Small intestine (tissue), 7 donors: ENCODE measurements at regions not wholly inside any gene's neighbourhood (a gene's known extent, or its start where the extent isn't known, plus 50 kb on each side); places are given as distances from the start of the nearest gene placed in this dataset.
"Not testable (repeated sequence)": the region's sequence is repeated elsewhere in the genome, so short reads cannot be mapped to it uniquely, and the experiment has no call there.

Experiments
- DNase-seq, 2 donors: peaks; one replicate each; pipeline versions ENCODE4 v3.0.0 to v3.0.0-alpha.2; 2013
- FAIRE-seq: peaks from 2 replicates; lab custom pipeline; 2012; peaks lifted over from hg19 to GRCh38; lab: Jason Lieb, UNC
- H3K27ac ChIP-seq, 3 donors: one replicate each; pipeline ENCODE4 v1.5.1; 2013; ENCODE audit warnings: low read length in 2 of 3, mild to moderate bottlenecking in 2 of 3, control low read depth in 1 of 3, inconsistent platforms in 1 of 3, low read depth in 1 of 3, moderate library complexity in 1 of 3
- H3K27me3 ChIP-seq, 3 donors: one replicate each; pipeline ENCODE4 v1.6.1; 2013; ENCODE audit warnings: low read length in 3 of 3, inconsistent platforms in 1 of 3; ENCODE audit not compliant: control insufficient read depth in 3 of 3, insufficient read depth in 3 of 3
- H3K36me3 ChIP-seq, 3 donors: one replicate each; pipeline ENCODE4 v1.6.1; 2013; ENCODE audit warnings: low read length in 3 of 3, inconsistent platforms in 1 of 3, low read depth in 1 of 3, mild to moderate bottlenecking in 1 of 3, moderate library complexity in 1 of 3; ENCODE audit not compliant: control insufficient read depth in 3 of 3, insufficient read depth in 2 of 3
- H3K4me1 ChIP-seq, 3 donors: one replicate each; pipeline ENCODE4 v1.6.1; 2013; ENCODE audit warnings: low read length in 2 of 3, inconsistent platforms in 1 of 3, low read depth in 1 of 3, mild to moderate bottlenecking in 1 of 3, moderate library complexity in 1 of 3; ENCODE audit not compliant: control insufficient read depth in 3 of 3, insufficient read depth in 2 of 3
- H3K4me3 ChIP-seq, 3 donors: one replicate each; pipeline ENCODE4 v1.5.1; 2013; ENCODE audit warnings: low read length in 3 of 3, control low read depth in 1 of 3, inconsistent platforms in 1 of 3, low read depth in 1 of 3, mild to moderate bottlenecking in 1 of 3, moderate library complexity in 1 of 3
- H3K9me3 ChIP-seq, 2 donors: one replicate each; pipeline ENCODE4 v1.6.1; 2013; ENCODE audit warnings: low read depth in 1 of 2, low read length in 1 of 2; ENCODE audit not compliant: control insufficient read depth in 2 of 2, insufficient read depth in 1 of 2
- WGBS, 3 donors: extraction: QIAGEN DNeasy Blood & Tissue Kit; methylation state at CpG; one replicate each; pipeline ENCODE4 v1.1.7; 2013; 5-methylcytosine and 5-hydroxymethylcytosine counted together
- donor health status: healthy with polysubstance abuse.
- donor health status: control.
- donor health status: control.
- donor health status: Bipolar disorder and iron deficiency.
- donor health status: healthy.

DNA sequence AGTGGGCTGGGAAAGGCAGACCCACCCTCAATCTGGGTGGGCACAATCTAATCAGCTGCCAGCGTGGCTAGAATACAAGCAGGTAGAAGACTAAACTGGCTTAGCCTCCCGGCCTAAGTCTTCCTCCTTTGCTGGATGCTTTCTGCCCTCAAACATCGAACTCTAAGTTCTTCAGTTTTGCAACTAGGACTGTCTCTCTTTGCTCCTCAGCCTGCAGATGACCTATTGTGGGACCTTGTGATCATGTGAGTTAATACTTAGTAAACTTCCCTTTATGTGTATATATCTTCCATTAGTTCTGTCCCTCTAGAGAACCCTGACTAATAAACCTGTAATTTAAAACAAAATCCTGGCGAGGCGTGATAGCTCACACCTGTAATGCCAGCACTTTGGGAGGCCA, 51.8 kb upstream of the SLC39A8 start:
- H3K9me3 ChIP-seq, H3K27ac ChIP-seq, FAIRE-seq, H3K36me3 ChIP-seq, DNase-seq, H3K4me3 ChIP-seq, H3K4me1 ChIP-seq, H3K27me3 ChIP-seq: not testable (repeated sequence)
- WGBS, 3 donors: 84 to 91% (median 88%) methylated on average over 5 of the region's 5 CpGs

DNA sequence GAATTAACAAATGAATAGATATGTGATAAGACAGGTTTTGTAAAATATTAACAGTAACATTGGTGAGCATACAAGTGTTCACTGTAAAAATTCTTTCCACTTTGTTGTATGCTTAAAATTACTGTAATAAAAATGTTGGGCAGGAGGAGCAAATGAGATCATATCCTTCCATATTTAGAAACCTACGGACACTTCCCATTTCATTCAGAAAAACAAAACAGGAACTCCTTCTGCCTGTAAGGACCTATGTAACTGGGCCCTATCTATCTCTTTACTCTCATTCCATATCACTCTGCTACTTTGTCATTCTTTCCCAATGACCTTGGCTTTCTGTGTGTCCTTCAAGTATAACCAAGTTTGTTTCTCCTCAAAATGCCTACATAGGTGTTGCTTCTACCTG, 53.7 kb upstream of the SLC39A8 start:
- H3K4me1 ChIP-seq: no peaks in the 10 kb centered on the region
- no peak overlapping the region for H3K4me3 ChIP-seq
- WGBS, 3 donors: 38 to 78% (median 64%) methylated on average over 1 of the region's 1 CpG
- H3K36me3 ChIP-seq: no peaks in the 10 kb centered on the region
- no peaks in the 10 kb centered on the region for H3K27me3 ChIP-seq
- peaks cover 0 to 3% of the 10 kb centered on the region in 2 donors for H3K9me3 ChIP-seq
- DNase-seq (no peak), FAIRE-seq (no peak)
- H3K27ac ChIP-seq: no peak overlapping the region

DNA sequence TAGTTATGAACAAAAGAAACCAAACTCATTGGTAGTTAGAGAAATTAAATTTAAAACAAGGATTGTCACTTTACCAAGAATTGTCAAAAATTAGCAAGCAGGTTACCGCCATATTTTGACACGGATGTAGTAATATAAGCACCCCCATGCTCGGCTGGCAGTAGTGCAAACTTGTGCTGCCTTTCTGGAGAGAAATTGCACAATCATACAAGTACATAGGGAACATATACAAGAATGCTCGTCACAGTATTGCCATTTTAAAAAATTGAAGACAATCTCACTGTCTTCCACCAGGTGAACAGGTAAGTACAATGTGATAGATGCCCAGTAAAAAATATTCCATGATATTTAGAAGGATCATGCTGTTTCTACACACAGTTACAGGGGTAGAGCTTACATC, 55.6 kb upstream of the SLC39A8 start:
- no peaks in the 10 kb centered on the region for H3K27me3 ChIP-seq
- H3K4me3 ChIP-seq: no peak overlapping the region
- no peak for DNase-seq
- H3K4me1 ChIP-seq: no peaks in the 10 kb centered on the region
- H3K27ac ChIP-seq: no peak overlapping the region
- FAIRE-seq: no peak
- H3K9me3 ChIP-seq: no peaks in the 10 kb centered on the region
- WGBS, 3 donors: 84 to 89% (median 85%) methylated on average over 4 of the region's 4 CpGs
- H3K36me3 ChIP-seq: no peaks in the 10 kb centered on the region

- H3K27me3 ChIP-seq: no peaks in the 10 kb centered on the region
- WGBS, 3 donors: 85 to 91% (median 90%) methylated on average over 2 of the region's 2 CpGs
- FAIRE-seq (no peak), DNase-seq (no peak)
- no peak overlapping the region for H3K4me3 ChIP-seq
- H3K4me1 ChIP-seq: no peaks in the 10 kb centered on the region
- H3K27ac ChIP-seq: no peak overlapping the region
- no peaks in the 10 kb centered on the region for H3K9me3 ChIP-seq
- H3K36me3 ChIP-seq: no peaks in the 10 kb centered on the region
Observed at GRCh38 chr4:102402223-102402622, 56.9 kb upstream of the SLC39A8 start.

DNA sequence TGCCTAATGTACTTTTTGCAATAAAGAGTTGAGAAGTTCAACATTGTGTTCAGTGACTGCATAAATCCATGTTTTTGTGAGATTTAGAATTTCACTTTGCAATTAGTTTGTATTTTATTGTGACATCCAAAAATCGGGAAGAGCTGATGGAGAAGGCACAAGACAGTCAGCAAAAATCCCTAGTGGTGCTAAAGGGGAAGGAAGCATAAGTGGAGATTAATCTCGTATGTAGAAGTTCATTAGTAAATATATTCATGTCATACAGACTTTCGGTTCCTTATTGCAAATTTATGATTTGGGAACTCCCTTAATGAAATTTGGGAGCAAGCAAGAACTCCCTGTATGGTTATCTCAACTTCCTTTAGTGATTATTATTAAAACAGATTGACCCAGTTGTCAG, 57.8 kb upstream of the SLC39A8 start:
- DNase-seq: no peak
- no peak for FAIRE-seq
- no peaks in the 10 kb centered on the region for H3K27me3 ChIP-seq
- H3K36me3 ChIP-seq: no peaks in the 10 kb centered on the region
- no peaks in the 10 kb centered on the region for H3K4me1 ChIP-seq
- no peak overlapping the region for H3K27ac ChIP-seq
- H3K9me3 ChIP-seq: no peaks in the 10 kb centered on the region
- no peak overlapping the region for H3K4me3 ChIP-seq
- 61 to 77% (median 70%) methylated on average over 3 of the region's 3 CpGs for WGBS, 3 donors

DNA sequence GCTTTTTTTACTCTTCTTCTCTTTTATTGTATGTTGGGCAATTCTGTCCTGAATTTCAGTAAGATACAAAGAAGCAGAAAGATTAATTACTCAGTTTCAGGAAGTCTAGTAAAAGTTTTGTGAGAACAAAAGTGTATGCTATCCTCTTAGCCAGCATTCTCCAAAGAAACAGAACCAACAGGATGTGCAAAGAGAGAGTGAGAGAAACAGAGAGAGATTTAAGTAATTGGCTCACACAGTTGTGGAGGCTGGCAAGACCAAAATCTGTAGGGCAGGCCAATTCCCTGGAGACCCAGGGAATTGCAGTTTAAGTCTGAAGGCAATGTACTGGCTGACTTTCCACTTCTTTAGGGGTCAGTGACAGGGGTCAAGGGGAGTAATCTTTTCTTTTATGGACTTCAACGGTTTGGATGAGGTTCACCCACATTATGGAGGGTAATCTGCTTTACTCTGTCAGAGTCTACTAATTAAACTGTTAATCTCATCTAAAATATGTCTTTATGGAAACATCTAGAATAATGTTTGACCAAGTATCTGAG, 59.2 kb upstream of the SLC39A8 start:
- Histone ChIP-seq H3K4me3 (no peak overlapping the region), H3K27ac (no peak overlapping the region), H3K4me1 (no peaks in the 10 kb centered on the region), H3K27me3 (no peaks in the 10 kb centered on the region), H3K9me3 (no peaks in the 10 kb centered on the region), H3K36me3 (no peaks in the 10 kb centered on the region)
- FAIRE-seq (no peak), DNase-seq (no peak)
- WGBS, 3 donors: 9 to 29% (median 13%) methylated on average over 1 of the region's 1 CpG

- 81 to 83% (median 83%) methylated on average over 3 of the region's 3 CpGs for WGBS, 3 donors
- Histone ChIP-seq H3K9me3 (no peaks in the 10 kb centered on the region), H3K4me1 (no peaks in the 10 kb centered on the region), H3K36me3 (no peaks in the 10 kb centered on the region), H3K27me3 (no peaks in the 10 kb centered on the region), H3K27ac (no peak overlapping the region), H3K4me3 (no peak overlapping the region)
- no peak for FAIRE-seq
- DNase-seq: no peak
Observed at GRCh38 chr4:102405821-102406401, 60.6 kb upstream of the SLC39A8 start.

DNA sequence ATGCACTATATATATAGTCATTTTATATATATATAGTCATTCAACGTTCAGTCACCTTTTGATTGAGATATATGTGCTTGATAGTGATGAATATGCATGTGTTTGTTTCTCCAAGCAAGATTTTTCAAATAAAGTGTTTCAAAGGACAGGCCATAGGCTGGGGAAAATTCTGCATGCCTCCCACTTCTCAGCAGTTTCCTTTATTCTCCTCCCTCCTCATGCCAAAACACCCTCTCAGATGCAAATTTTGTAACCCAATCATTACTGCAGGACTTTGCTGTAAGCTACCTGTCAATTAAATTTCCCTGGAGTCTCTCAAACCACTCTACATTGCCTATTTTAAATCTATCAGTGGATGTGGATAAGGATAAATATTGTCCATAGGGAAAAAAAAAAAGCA, 65.6 kb upstream of the SLC39A8 start:
- FAIRE-seq: not testable (repeated sequence)
- 79 to 92% (median 81%) methylated on average over 1 of the region's 1 CpG for WGBS, 3 donors

DNA sequence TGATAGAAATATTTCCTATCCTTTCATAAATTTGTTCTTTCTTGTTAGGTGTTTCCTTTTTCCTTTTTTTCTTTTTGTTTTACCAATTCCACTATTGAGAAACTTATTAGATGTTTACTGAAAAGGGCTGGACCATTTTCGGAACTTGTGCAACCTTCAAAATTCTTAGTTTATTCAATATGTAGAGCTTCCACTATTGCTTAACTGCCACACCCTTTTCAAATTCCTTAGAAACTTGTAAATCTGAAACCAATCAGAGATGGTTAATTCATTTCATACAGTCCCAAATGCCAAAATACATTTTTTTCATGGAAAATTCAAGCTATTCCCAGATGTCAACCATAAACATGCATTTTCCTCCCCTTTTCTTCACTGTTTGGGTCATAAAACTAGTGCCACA, 66.1 kb upstream of the SLC39A8 start:
- no peaks in the 10 kb centered on the region for H3K4me1 ChIP-seq
- H3K9me3 ChIP-seq: no peaks in the 10 kb centered on the region
- no peaks in the 10 kb centered on the region for H3K36me3 ChIP-seq
- H3K27ac ChIP-seq: no peak overlapping the region
- FAIRE-seq: no peak
- no peak overlapping the region for H3K4me3 ChIP-seq
- 76 to 84% (median 83%) methylated on average over 1 of the region's 1 CpG for WGBS, 3 donors
- H3K27me3 ChIP-seq: no peaks in the 10 kb centered on the region
- no peak for DNase-seq

More for the DNA sequence above, 65.6 kb upstream of the SLC39A8 start:
- H3K4me1 ChIP-seq, H3K36me3 ChIP-seq, H3K4me3 ChIP-seq, H3K27me3 ChIP-seq, DNase-seq, H3K27ac ChIP-seq, H3K9me3 ChIP-seq: not testable (repeated sequence)
